ENCODE measurements at regions not wholly inside any gene's neighbourhood (a gene's known extent, or its start where the extent isn't known, plus 50 kb on each side); places are given as distances from the start of the nearest gene placed in this dataset.

GRCh38 chr20:9919271-9920014 lies 80.6 kb upstream of the PAK5 start:
- DNase-seq, result no peak

DNA sequence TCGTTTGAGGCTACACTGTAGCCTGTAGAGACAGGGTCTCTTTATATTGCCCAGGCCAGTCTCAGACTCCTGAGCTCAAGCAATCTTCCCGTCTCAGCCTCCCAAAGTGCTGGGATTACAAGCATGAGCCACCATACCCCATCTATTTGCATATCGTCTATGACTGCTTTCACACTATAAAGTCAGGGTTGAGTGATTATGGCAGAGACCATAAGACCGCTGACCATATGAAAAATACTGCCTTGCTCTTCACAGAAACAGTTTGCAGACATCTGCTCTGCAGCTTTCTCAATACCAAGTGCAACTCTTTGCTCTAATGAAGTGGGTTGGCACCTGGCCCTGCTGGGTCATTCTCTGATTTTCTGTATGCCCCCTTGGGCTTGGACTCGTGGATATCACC lies 79.5 kb upstream of the PAK5 start:
- peak; percentile 9 for DNase-seq

GRCh38 chr20:9916761-9917160 lies 77.9 kb upstream of the PAK5 start:
- no peak for DNase-seq

- peak; percentile 16 for DNase-seq
Observed at GRCh38 chr20:9912858-9913434, 74.1 kb upstream of the PAK5 start.

GRCh38 chr20:9912290-9912689 lies 73.4 kb upstream of the PAK5 start:
- DNase-seq, result no peak

DNA sequence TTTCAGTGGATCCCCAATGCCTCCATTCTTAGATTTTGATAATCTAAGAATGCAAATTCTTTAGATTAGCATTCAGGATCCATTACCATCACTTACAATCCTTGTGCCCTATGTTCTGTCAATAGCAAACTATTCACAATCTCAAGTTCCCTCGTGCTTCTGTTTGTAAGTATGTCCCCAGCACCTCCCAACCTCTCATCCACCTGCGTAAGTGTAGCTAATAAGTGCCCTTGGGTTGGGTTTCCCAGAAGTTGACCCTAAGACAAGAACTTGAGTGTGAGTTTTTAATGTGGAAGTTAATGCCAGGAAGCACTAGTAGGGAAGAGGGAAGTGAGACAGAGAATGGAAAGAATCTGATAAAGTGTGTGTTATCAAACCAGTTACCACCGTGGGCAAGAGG lies 72.6 kb upstream of the PAK5 start:
- no peak for DNase-seq

GRCh38 chr20:9909167-9909566 lies 70.3 kb upstream of the PAK5 start:
- no peak for DNase-seq

- DNase-seq, result no peak
Observed at GRCh38 chr20:9903048-9903655, 64.3 kb upstream of the PAK5 start.

DNA sequence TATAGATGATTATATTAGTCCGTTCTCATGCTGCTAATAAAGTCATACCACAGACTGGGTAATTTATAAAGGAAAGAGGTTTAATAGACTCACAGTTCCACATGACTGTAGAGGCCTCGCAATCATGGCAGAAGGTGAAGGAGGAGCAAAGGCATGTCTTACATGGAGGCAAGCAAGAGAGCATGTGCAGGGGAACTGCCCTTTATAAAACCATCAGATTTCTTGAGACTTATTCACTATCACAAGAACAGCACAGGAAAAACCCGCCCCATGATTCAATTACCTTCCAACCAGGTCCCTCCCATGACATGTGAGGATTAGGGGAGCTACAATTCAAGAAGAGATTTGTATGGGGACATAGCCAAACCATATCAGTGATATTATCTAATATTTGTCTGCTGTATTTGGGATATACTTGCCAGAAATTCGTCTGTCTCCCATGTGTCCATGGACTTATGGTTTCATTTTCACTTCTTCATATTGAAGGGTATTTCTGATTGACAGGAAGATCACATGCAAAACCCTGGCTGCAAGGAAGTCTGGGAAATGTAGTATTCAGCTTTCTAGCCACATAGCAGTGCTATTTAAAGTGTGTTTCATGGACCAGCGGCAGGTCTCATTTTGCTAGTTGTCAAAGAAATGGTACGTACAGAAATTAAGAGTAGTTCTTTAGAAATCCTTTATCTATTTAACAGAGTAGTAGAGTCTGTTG lies 50.5 kb upstream of the PAK5 start:
- no peak for DNase-seq

Measured in NCI-H526 treated with DMSO at 0.1 percent for 48 hours (cell line).